EH (cell line): ENCODE measurements at regions not wholly inside any gene's neighbourhood (a gene's known extent, or its start where the extent isn't known, plus 50 kb on each side); places are given as distances from the start of the nearest gene placed in this dataset.

ENCODE experiments used
- DNase-seq: peaks from one replicate; pipeline ENCODE4 v3.0.0-alpha.2; 2015; ENCODE audit warnings: low read depth

DNA sequence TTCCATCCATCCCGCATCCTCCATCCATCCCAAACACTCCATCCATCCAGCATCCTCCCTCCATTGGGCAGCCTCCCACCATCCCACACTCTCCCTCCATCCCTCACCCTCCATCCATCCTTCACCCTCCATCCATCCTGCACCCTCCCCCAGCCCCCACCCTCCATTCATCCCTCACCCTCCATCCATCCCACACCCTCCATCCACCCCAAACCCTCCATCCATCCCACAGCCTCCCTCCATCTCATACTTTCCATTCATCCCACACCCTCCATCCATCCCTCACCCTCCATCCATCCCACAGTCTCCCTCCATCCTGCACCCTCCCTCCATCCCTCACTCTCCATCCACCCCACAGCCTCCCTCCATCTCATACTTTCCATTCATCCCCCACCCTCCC lies 60.4 kb downstream of the FOXI2 start:
- DNase-seq: peak; percentile 2

DNA sequence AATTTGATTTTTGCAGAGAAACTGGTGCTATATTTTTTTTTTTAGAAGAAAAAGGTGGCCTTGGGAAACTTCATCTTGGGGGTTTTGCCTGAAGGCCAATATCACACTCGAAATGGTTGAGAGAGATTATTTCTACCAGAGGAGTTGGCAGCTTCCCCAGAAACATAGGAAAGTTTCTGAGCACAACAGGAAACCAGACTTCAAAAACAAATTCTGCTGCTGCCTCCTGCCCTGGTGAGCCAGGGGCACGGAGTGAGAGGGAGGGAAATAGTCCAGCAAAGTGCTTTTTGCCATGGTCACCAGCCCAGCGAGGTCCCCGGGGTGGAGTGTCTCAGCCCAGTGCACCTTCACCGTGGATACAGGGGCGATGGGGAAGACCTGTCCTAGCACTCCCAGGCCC lies 61.1 kb downstream of the FOXI2 start:
- no peak for DNase-seq

DNA sequence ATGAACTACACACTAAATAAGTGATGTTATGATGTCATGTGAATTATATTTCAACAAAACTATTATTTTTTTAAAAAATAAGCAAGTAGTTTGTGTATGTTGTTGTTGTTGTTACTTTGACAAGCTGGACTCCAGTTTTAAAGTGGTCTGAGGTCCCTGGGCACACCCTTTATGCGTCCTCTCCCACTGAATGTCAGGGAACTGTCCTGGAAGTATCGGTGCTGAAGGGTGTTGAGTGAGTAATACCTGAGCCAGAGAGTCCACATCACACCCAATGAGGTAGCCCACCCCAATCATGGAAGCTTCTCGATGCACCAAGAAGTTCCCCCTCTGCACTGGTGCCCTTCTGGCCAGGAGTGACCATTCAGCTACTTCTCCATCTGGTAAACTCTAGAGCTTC lies 64.3 kb downstream of the FOXI2 start:
- DNase-seq: no peak

DNA sequence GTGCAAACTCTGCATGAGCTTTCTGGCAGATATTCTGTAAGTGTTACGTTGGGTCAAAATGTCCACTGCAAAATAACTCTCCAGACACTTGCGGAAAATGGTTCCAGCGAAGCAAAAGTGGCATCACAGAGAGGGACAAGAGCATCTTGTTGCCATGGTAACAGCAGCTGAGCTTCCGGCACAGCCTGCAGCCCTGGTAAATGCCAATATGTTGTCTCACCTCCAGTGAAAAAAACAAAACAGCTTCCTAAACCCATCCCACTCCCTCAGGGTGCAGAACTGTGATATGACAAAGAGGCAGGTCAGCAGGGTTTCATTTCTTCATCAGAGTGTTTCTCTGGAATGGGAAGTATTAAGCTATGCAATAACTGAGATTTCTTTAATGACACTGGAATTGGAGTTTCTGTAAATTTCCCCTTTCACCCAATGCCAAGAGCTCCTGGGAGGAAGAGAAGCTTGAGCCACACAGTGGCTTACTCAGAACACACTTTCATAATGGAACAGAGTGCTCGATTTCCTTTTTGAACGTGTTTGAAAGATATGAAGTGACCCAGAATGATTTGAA lies 65.6 kb downstream of the FOXI2 start:
- DNase-seq: no peak

DNA sequence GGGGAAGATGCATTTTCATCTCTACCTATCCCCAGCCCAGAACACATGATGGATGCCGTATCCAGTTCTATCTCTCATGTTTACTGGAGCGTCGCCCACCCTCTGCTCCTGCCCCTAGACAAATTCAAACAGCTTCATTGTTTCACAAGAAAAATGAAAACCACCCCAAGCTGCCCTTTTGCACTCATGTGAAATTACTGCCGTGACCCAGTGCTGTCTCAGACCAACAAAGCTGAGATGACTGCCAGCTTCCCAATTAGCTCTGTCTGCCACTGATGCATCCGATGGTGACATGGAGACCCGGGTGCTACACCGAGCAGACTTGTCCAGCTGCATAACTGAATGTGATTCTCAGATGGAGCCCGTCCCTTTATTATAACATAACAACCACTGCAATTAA lies 67.7 kb downstream of the FOXI2 start:
- DNase-seq: no peak

DNA sequence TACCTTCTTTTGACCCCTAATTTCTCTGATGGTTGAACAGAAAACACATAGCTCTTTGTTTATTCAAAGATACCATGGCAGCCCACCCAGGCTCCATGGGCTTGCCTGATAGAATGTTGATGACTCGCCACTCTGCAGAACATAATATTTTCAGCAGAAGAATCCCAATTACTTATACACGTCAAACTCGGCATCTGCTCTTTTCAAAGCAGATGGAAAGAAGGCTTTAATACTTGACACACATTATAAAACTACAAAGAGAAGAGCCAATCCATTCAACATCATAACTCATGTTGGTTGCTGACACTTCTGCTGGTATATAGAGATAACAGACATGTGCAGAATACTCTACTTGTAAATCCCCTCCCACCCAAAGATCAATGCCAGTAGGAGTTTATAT lies 69.0 kb downstream of the FOXI2 start:
- DNase-seq: no peak

DNA sequence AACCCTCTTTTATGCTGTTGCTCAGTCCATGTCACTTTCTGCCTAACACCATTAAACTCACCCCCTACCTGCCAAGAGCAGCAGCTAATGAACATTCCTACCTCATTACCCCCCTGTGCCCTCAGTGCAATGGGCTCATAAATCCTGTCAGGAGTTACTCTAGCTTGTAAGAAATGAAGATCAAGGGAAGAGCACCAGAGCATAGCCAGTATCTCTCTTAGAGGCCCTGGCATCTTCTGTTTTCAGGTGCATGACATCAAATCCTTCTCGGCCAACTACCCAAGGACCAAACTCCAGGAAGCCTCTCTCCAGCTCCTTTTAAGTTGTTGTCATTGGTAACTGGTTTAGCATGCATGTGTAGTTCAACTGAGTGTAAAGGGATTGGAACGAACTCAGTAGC lies 75.1 kb downstream of the FOXI2 start:
- no peak for DNase-seq

DNA sequence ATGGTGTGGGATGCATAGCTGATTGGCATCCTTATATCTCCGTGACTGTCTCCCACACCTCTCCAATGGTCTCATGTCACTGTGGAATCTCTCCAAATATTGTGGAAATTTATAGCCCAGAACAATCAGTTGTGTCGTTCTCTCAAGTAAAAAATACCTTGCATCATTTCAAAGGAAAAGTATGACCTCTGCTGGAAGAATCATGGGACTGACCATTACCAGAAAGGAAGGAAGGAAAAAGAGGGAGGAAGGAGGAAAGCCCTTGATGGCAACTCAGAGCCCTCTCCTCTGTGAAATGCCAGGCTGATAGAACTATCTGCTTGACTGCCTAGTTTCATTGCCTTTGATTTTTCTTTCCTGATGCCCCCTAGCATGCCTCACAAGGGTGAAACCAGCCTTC lies 76.3 kb downstream of the FOXI2 start:
- no peak for DNase-seq

DNA sequence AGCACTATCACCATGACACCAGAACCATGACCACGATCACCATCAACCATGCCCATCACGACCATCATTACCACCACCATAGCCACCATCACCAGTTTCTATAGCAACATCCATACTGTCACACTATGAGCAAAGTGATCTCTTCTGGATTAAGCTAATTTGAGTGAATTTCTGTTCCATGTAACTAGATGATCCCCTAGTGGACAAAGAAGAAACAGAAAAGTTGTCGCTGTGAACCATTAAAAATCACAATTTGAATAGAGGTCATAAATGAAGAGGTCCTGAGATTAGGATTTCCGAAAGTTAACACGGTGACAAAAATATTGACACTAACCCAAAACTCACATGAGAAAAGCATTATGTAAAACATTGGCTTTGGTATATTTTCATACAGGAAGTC lies 77.6 kb downstream of the CLRN3 start:
- DNase-seq: no peak

DNA sequence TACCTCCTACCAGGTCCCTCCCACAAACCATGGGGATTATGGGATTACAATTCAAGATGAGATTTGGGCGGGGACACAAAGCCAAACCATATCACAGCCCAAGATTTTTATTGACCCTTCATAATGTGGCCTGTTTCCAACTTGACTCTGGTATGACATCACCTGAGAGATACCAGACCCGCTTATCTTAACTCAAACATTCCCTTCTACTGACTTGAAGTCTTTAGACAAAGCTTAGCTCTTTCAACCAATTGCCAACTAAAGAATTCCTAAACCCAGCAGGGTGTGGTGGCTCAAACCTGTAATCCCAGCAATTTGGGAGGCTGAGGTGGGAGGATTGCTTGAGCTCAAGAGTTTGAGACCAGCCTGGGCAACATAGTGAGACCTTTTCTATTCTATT lies 67.9 kb downstream of the CLRN3 start:
- DNase-seq: no peak

DNA sequence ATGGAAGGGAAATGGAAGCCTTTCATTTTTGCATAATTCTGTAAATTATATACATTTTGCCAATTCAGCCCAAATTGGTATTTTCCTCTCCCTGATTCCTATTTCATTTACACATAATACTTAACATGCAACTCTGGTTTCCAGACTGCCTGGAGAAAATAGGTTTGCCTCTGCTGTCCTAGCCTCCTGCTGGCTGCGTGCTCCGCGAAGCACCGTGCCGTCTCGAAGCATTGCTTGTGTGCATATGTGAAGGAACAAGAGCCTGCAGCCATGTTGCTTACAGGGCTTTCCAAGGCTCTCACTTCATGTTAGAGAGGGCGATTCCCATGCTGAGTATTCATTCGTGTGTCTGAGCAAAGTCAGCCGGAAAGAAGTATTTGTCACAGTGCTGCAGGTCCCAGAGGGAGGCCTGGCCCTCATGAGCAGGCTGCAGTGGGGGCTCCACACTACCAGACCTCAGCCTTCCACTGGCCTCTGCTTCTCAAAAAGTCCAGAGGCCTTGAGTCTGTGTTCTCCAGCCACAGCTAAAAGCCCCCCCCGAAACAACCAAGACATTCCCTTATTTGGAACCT lies 66.5 kb downstream of the CLRN3 start:
- DNase-seq: no peak

DNA sequence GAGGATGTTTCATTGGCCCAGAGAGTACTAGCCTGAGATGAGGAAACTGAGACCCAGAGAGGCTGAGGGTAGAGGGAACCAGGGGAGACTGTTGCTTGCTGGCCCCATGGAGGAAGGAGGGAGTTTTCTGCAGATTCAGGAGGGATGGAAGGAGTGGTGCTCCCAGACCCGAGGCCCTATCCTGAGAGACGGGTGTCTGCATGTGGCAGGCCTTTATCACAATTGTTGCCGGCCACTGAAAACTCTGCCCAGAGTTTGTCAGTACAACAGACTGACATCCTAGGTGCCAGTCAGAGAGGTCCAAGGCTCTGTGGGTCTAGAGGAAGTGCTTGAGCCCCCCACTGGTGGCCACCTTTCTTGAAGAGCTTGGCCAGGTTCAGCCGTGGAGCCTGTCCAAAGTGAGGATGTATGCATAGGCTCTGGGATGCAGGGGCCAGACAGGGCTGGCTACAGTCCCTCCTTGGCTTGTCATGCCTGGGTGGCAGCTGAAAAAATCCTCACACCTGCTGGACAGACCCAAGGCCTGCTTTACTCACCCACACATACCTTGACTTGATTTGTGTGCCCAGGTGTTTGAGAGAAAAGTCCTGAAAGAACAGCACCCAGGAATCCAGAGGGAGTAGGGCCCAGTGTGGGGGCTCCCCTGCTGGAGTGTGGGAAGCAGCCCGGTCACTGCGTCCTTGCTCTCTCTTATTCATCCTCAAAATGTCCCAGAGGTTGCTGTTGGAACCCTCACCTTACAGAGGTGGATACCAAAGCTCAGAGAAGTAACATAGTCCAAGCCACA lies 65.2 kb downstream of the CLRN3 start:
- DNase-seq: no peak
